NT2/D1 (cell line): ENCODE measurements at regions not wholly inside any gene's neighbourhood (a gene's known extent, or its start where the extent isn't known, plus 50 kb on each side); places are given as distances from the start of the nearest gene placed in this dataset.
A peak's percentile ranks its signal among the peaks of the same experiment; 100 is the strongest.
"Not testable (repeated sequence)": the region's sequence is repeated elsewhere in the genome, so short reads cannot be mapped to it uniquely, and the experiment has no call there.

Source experiments
- DNase-seq: peaks from one replicate; pipeline ENCODE4 v3.0.0-alpha.2; 2011; ENCODE audit warnings: low read depth, low spot score
- H3K27me3 ChIP-seq: 2 replicates; pipeline ENCODE4 v1.6.0; 2011; ENCODE audit warnings: mild to moderate bottlenecking; ENCODE audit not compliant: insufficient read length, insufficient read depth
- H3K36me3 ChIP-seq: 2 replicates; pipeline ENCODE4 v1.6.1; 2011; ENCODE audit warnings: mild to moderate bottlenecking, low read length, mixed read lengths; ENCODE audit not compliant: insufficient read depth, insufficient read length
- H3K4me1 ChIP-seq: 2 replicates; pipeline ENCODE4 v1.5.1; 2011; ENCODE audit not compliant: insufficient read depth, insufficient read length
- H3K4me3 ChIP-seq: 2 replicates; pipeline ENCODE4 v1.5.1; 2011; ENCODE audit warnings: low read depth; ENCODE audit not compliant: insufficient read length
- H3K9ac ChIP-seq: 2 replicates; pipeline ENCODE4 v1.6.0; 2011; ENCODE audit warnings: low read depth; ENCODE audit not compliant: insufficient read length
- H3K9me3 ChIP-seq: 2 replicates; pipeline ENCODE4 v1.5.1; 2011; ENCODE audit warnings: mild to moderate bottlenecking, low read length; ENCODE audit not compliant: insufficient read depth
- SUZ12 ChIP-seq: IDR thresholded peaks from 2 replicates; pipeline ENCODE4 v1.6.1; 2011; ENCODE audit not compliant: insufficient read length, insufficient read depth; ENCODE audit errors: extremely low read depth
- YY1 ChIP-seq: IDR thresholded peaks from 2 replicates; pipeline ENCODE4 v1.6.1; 2011; ENCODE audit not compliant: insufficient read length, insufficient read depth
- ZNF274 ChIP-seq: IDR thresholded peaks from 2 replicates; pipeline ENCODE4 v1.6.1; 2011; ENCODE audit warnings: mild to moderate bottlenecking, low read depth, low read length

GRCh38 chr1:118564961-118565703, 380.1 kb upstream of the SPAG17 start:
- TF ChIP-seq SUZ12 (no peak), YY1 (no peak), ZNF274 (no peak)
- H3K36me3 ChIP-seq = no peaks in the 10 kb centered on the region
- no peak for DNase-seq
- no peak overlapping the region for H3K4me3 ChIP-seq
- H3K9me3 ChIP-seq = no peaks in the 10 kb centered on the region
- H3K4me1 ChIP-seq = no peaks in the 10 kb centered on the region
- no peak overlapping the region for H3K9ac ChIP-seq
- H3K27me3 ChIP-seq = no peaks in the 10 kb centered on the region

DNA sequence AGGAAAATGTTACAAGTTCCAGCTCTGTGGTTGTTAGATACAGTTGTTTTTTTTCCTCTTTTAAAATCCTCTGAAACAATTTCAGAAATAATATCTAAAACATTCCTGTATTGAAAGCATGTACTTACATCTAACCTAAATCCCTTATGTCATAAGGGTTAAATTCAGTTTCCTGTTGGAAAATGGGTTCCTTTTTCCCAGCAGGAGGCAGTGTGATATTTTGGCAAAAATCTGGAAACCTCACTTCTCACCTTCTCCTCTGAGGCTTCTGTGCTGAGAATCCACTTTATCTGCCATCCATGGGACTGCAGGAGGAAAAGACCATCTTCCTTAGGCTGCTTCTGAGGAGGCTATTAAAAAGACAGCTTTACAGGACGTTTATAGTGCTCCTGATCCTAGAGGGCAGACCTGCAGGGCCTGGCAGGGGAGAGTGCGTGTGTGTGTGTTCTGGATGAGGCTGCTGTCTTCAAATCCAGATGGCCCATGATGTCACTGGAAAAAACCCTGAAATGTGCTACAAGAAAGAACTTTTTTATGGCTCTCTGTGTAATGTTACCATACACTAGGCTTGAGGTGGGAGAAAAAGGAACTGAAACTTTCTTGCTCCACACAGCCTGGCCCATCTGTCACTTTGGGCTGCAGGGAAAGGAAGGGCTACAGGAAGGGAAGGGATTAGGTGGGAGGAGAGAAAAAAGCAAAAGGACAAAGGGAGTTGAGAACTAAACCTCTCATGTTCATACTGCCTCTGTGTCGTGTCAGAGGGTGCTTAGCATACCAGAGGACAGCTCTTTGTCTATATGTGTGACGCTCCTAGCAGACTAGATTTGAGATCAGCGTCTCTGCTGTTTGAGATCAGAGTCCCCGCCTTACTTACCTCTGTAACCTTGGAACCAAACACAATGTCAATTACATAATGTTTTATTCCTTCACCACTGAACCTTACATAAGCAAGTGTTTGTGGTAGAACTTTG, 379.2 kb upstream of the SPAG17 start:
- H3K9me3 ChIP-seq = no peaks in the 10 kb centered on the region
- H3K4me1 ChIP-seq = no peaks in the 10 kb centered on the region
- H3K4me3 ChIP-seq = no peak overlapping the region
- no peaks in the 10 kb centered on the region for H3K27me3 ChIP-seq
- no peak overlapping the region for H3K9ac ChIP-seq
- H3K36me3 ChIP-seq = no peaks in the 10 kb centered on the region
- no peak for TF ChIP-seq YY1
- no peak for TF ChIP-seq SUZ12
- no peak for TF ChIP-seq ZNF274
- DNase-seq = peak; percentile 18

GRCh38 chr1:118558933-118559332, 373.9 kb upstream of the SPAG17 start:
- no peak overlapping the region for H3K9ac ChIP-seq
- no peaks in the 10 kb centered on the region for H3K4me1 ChIP-seq
- TF ChIP-seq ZNF274 = no peak
- no peak for TF ChIP-seq YY1
- no peak for TF ChIP-seq SUZ12
- no peak for DNase-seq
- no peaks in the 10 kb centered on the region for H3K9me3 ChIP-seq
- no peaks in the 10 kb centered on the region for H3K27me3 ChIP-seq
- no peaks in the 10 kb centered on the region for H3K36me3 ChIP-seq
- H3K4me3 ChIP-seq = no peak overlapping the region

GRCh38 chr1:118556936-118557335, 371.9 kb upstream of the SPAG17 start:
- Histone ChIP-seq H3K4me3 (no peak overlapping the region), H3K36me3 (no peaks in the 10 kb centered on the region), H3K27me3 (no peaks in the 10 kb centered on the region), H3K4me1 (no peaks in the 10 kb centered on the region), H3K9ac (no peak overlapping the region), H3K9me3 (no peaks in the 10 kb centered on the region)
- TF ChIP-seq SUZ12 = no peak
- no peak for TF ChIP-seq ZNF274
- no peak for TF ChIP-seq YY1
- no peak for DNase-seq

GRCh38 chr1:118555638-118556037, 370.6 kb upstream of the SPAG17 start:
- H3K4me1 ChIP-seq = no peaks in the 10 kb centered on the region
- no peak for TF ChIP-seq YY1
- TF ChIP-seq ZNF274 = no peak
- no peak for TF ChIP-seq SUZ12

GRCh38 chr1:118535901-118536300, 350.9 kb upstream of the SPAG17 start:
- Histone ChIP-seq H3K9ac (no peak overlapping the region), H3K9me3 (no peaks in the 10 kb centered on the region), H3K4me3 (no peak overlapping the region), H3K4me1 (no peaks in the 10 kb centered on the region), H3K36me3 (no peaks in the 10 kb centered on the region), H3K27me3 (no peaks in the 10 kb centered on the region)
- no peak for DNase-seq
- TF ChIP-seq ZNF274 (no peak), YY1 (no peak), SUZ12 (no peak)

More at GRCh38 chr1:118555638-118556037, 370.6 kb upstream of the SPAG17 start:
- H3K9me3 ChIP-seq = no peaks in the 10 kb centered on the region
- H3K27me3 ChIP-seq = no peaks in the 10 kb centered on the region
- no peak overlapping the region for H3K9ac ChIP-seq
- H3K4me3 ChIP-seq = no peak overlapping the region
- H3K36me3 ChIP-seq = no peaks in the 10 kb centered on the region
- DNase-seq = no peak

- not testable (repeated sequence) for DNase-seq, H3K36me3 ChIP-seq, H3K9ac ChIP-seq, H3K4me1 ChIP-seq, H3K9me3 ChIP-seq, H3K4me3 ChIP-seq, H3K27me3 ChIP-seq
Observed at GRCh38 chr1:118511922-118512321, 326.9 kb upstream of the SPAG17 start.
